Nephron (organoid): ENCODE measurements at regions not wholly inside any gene's neighbourhood (a gene's known extent, or its start where the extent isn't known, plus 50 kb on each side); places are given as distances from the start of the nearest gene placed in this dataset.

Source experiments
- H3K27ac Mint-ChIP-seq, 3 experiments: 2 replicates each; pipeline ENCODE4 v1.8.0; 2020; ENCODE audit warnings: mixed read lengths in 3 of 3, mild to moderate bottlenecking in 2 of 3, moderate library complexity in 1 of 3
- H3K27me3 Mint-ChIP-seq: 2 replicates; pipeline ENCODE4 v1.8.0; 2021; ENCODE audit warnings: low read depth, mild to moderate bottlenecking, moderate library complexity, mixed read lengths
- H3K36me3 Mint-ChIP-seq: 2 replicates; pipeline ENCODE4 v1.8.0; 2020; ENCODE audit warnings: low read depth, mixed read lengths
- H3K4me1 Mint-ChIP-seq: 2 replicates; pipeline ENCODE4 v1.8.0; 2020; ENCODE audit warnings: mixed read lengths
- H3K4me3 Mint-ChIP-seq, 3 experiments: 2 replicates each; pipeline ENCODE4 v1.8.0; 2020; ENCODE audit warnings: mild to moderate bottlenecking in 3 of 3, mixed read lengths in 3 of 3, moderate library complexity in 2 of 3
- H3K9me3 Mint-ChIP-seq: 2 replicates; pipeline ENCODE4 v1.8.0; 2020; ENCODE audit warnings: mixed read lengths
- TF ChIP-seq, protein P1 (sequence below), 3 experiments: fragments of 200-600 bp; sonication (generic); IDR thresholded peaks; one replicate each; pipeline ENCODE4 v1.5.0; 2021; ENCODE audit warnings: antibody characterized with exemption in 3 of 3; ENCODE audit not compliant: unreplicated experiment in 3 of 3

- Mint-ChIP-seq H3K9me3 (no peaks in the 10 kb centered on the region), H3K4me3 (no peak overlapping the region), H3K4me1 (no peaks in the 10 kb centered on the region), H3K36me3 (no peaks in the 10 kb centered on the region), H3K27ac (no peak overlapping the region), H3K27me3 (no peaks in the 10 kb centered on the region)
- TF ChIP-seq, protein P1, sequence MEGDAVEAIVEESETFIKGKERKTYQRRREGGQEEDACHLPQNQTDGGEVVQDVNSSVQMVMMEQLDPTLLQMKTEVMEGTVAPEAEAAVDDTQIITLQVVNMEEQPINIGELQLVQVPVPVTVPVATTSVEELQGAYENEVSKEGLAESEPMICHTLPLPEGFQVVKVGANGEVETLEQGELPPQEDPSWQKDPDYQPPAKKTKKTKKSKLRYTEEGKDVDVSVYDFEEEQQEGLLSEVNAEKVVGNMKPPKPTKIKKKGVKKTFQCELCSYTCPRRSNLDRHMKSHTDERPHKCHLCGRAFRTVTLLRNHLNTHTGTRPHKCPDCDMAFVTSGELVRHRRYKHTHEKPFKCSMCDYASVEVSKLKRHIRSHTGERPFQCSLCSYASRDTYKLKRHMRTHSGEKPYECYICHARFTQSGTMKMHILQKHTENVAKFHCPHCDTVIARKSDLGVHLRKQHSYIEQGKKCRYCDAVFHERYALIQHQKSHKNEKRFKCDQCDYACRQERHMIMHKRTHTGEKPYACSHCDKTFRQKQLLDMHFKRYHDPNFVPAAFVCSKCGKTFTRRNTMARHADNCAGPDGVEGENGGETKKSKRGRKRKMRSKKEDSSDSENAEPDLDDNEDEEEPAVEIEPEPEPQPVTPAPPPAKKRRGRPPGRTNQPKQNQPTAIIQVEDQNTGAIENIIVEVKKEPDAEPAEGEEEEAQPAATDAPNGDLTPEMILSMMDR (IDR thresholded peaks at IDR 0.05; ENCODE audit: unreplicated experiment in 3 of 3): no peak
Observed at GRCh38 chr4:155085843-155086530, 122.4 kb upstream of the NPY2R start.

GRCh38 chr4:155094201-155094820 is 114.1 kb upstream of the NPY2R start:
- no peaks in the 10 kb centered on the region for H3K36me3 Mint-ChIP-seq
- no peak overlapping the region for H3K27ac Mint-ChIP-seq
- H3K4me1 Mint-ChIP-seq: no peaks in the 10 kb centered on the region
- no peak overlapping the region for H3K4me3 Mint-ChIP-seq
- H3K27me3 Mint-ChIP-seq: no peaks in the 10 kb centered on the region
- TF ChIP-seq, protein P1 (IDR thresholded peaks at IDR 0.05; ENCODE audit: unreplicated experiment in 3 of 3): no peak
- no peaks in the 10 kb centered on the region for H3K9me3 Mint-ChIP-seq

GRCh38 chr4:155099231-155099630 is 109.2 kb upstream of the NPY2R start:
- Mint-ChIP-seq H3K4me3 (no peak overlapping the region), H3K27me3 (no peaks in the 10 kb centered on the region), H3K9me3 (no peaks in the 10 kb centered on the region), H3K4me1 (no peaks in the 10 kb centered on the region), H3K27ac (no peak overlapping the region), H3K36me3 (no peaks in the 10 kb centered on the region)
- TF ChIP-seq, protein P1 (IDR thresholded peaks at IDR 0.05; ENCODE audit: unreplicated experiment in 3 of 3): no peak

DNA sequence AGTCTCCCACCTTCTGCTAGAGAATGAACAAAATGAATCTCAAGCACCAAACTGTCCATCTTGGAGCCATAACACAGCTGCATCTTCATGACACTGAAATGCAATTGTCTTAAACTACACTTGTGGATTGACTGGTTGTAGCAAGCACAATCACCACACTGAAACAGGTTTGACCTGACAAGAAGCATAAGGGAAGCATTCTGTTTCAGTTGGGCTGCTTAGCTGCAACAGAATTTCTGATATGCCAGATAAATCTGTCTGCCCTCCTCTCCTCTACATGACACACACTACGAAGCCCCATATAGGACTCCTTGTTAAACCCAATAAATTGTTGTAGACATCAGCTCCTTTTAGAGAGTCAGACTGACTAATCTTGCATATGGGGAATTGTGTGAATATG is 101.8 kb upstream of the NPY2R start:
- H3K4me3 Mint-ChIP-seq: no peak overlapping the region
- H3K4me1 Mint-ChIP-seq: no peaks in the 10 kb centered on the region
- H3K27ac Mint-ChIP-seq: peak overlapping the region in 1 of 3 experiments; percentile 31
- H3K9me3 Mint-ChIP-seq: peaks cover 6% of the 10 kb centered on the region
- TF ChIP-seq, protein P1 (IDR thresholded peaks at IDR 0.05; ENCODE audit: unreplicated experiment in 3 of 3): no peak
- H3K27me3 Mint-ChIP-seq: peaks cover 4% of the 10 kb centered on the region
- H3K36me3 Mint-ChIP-seq: no peaks in the 10 kb centered on the region

DNA sequence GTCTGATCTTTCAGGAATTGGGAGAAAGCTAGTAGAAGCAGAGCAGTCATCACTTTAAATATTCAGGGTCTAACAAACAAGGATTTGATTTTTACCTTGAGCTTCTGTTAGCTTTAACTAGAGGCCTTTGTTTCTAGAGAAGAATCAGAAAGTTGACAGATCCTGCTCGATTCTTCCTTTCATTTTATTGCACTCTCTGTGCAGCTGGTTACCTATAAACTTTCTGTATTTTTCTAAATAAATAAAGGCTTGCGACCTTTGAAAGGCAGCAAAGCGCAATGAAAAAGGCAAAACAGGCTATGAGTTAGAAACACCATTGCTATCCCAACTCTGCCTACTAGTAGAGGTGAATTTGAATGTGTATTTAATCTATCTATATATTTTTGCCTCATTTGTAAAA is 101.4 kb upstream of the NPY2R start:
- TF ChIP-seq, protein P1 (IDR thresholded peaks at IDR 0.05; ENCODE audit: unreplicated experiment in 3 of 3): no peak
- H3K9me3 Mint-ChIP-seq: peaks cover 8% of the 10 kb centered on the region
- H3K4me3 Mint-ChIP-seq: no peak overlapping the region
- no peaks in the 10 kb centered on the region for H3K36me3 Mint-ChIP-seq
- no peaks in the 10 kb centered on the region for H3K4me1 Mint-ChIP-seq
- H3K27ac Mint-ChIP-seq: peak overlapping the region in 1 of 3 experiments; percentile 31
- H3K27me3 Mint-ChIP-seq: peaks cover 4% of the 10 kb centered on the region

- TF ChIP-seq, protein P1 (IDR thresholded peaks at IDR 0.05; ENCODE audit: unreplicated experiment in 3 of 3): no peak
- H3K27ac Mint-ChIP-seq: no peak overlapping the region
Observed at GRCh38 chr4:155114790-155115189, 93.6 kb upstream of the NPY2R start.

More at GRCh38 chr4:155114790-155115189, 93.6 kb upstream of the NPY2R start:
- Mint-ChIP-seq H3K9me3 (peaks cover 27% of the 10 kb centered on the region), H3K4me1 (no peaks in the 10 kb centered on the region), H3K27me3 (peaks cover 3% of the 10 kb centered on the region), H3K4me3 (no peak overlapping the region), H3K36me3 (no peaks in the 10 kb centered on the region)
